NCI-H2107 treated with DMSO at 0.1 percent for 48 hours (cell line): ENCODE measurements at regions not wholly inside any gene's neighbourhood (a gene's known extent, or its start where the extent isn't known, plus 50 kb on each side); places are given as distances from the start of the nearest gene placed in this dataset.
"Not testable (repeated sequence)": the region's sequence is repeated elsewhere in the genome, so short reads cannot be mapped to it uniquely, and the experiment has no call there.

ENCODE experiments used
- DNase-seq: peaks from one replicate; lab custom pipeline; 2025; ENCODE audit not compliant: unreplicated experiment; lab: John Stamatoyannopoulos, UW

- no peak for DNase-seq
Measured at GRCh38 chr7:156389116-156389692, 251.4 kb upstream of the RNF32 start.

DNA sequence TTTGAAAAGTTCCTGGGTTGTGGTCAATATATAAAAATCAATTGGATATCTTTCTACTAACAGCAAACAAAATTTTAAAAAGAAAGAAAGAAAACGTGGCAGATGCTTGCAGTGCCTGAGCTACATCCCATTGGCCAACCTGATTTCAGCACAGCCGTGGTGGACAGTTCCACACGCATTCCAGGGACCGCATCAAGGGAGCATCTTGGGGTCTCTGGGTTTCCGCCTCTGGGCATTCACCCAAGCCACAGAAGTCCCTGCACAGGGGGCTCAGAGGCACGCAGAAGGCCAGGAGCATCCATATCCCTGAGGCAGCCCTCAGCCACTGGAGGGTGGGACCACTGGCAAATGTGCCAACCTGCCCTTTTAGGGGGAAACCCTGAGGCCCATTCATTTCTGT lies 254.5 kb upstream of the RNF32 start:
- DNase-seq = no peak

GRCh38 chr7:156384706-156385105 lies 255.9 kb upstream of the RNF32 start:
- DNase-seq = no peak

GRCh38 chr7:156383526-156383925 lies 257.0 kb upstream of the RNF32 start:
- no peak for DNase-seq

DNA sequence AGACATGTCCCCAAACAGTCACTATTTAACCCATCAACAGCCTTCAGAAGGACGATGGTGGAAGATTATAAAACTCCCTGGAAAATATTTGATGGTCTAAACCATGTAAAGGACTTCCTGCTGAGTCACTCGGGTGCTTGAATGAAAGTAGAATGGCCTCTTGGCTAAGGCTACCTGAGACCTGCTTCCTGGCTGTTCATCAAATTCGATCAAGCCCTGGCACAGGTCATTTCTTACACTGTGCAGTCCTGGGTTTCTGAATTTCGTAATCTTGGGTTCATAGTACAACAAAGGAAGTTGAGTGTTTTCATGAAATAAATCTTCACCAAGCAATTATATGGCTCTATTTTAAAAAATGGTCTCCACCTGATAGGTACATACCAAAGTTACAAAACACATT lies 260.3 kb upstream of the RNF32 start:
- DNase-seq = no peak

DNA sequence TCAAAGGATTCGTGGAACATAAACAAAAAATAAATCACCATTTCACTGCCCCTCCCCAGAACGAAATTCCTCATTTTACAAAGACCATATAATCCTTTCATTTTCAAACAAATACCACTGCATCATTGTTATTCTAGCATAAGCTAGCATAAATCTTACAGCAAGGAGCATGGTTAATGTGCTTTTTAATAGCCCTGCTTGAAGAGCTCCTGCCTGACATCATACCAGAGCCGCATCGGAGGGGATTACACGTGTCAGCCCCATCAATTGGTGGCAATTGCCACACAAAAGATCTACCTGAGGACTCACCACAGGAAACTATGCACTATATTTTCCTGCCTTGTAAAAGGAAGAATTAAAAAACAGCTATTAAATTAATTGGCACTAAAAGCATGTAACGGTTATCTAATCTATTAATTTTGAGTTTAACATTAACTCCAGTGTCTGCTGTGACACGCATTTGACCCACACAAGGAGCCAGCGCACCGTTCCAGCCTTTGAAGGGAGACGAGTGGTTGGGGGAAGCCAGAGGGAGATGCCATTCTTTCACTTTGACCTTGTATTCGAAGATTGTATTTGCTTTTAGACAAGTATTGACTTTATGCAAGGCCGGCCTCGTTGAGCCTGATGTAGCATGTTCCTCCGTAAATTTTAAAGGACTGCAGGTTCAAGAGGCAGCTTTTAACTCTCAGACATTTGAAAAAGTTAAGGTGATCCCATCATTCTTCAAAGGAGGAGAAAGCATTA lies 261.1 kb upstream of the RNF32 start:
- DNase-seq = no peak

DNA sequence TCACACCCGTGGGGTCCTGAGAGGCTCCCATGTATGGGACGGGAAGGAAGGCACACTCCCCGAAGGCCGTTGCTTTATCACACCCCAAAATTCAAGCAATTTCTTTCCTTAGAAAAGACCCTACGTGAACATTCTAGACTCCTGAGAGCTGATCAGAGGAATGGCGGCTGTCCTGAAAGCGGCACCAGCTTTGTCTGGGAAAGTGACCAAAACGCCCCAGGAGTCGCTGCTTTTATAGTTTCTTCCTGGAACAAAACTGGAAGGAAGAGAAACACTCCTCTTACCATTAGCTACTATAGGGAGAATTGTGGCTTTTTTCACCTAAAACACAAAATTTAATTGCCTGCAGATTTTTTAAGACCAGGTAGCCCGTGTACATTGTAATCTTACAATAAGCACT lies 261.8 kb upstream of the RNF32 start:
- DNase-seq = no peak

GRCh38 chr7:156376317-156376716 lies 264.3 kb upstream of the RNF32 start:
- no peak for DNase-seq

DNA sequence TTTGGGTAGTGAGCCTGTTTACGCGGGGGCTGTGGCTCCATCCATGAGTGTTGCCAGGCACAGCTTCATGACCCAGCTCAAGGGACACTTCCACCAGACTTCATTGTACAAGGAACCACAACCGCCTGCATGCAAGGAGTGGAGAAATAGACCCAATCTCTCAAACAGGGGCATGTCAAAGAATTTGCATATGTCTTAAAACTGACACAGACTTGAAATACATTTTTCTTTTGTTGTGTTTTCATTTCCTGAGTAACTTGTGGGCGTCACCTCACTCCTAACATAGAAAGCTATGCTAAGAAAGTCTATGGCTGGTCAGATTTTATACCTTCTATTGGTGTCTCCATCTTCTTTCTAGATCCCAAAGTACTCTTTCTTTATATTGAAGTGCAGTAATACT lies 266.2 kb upstream of the RNF32 start:
- no peak for DNase-seq

- DNase-seq = not testable (repeated sequence)
Measured at GRCh38 chr7:156369929-156370328, 270.6 kb upstream of the RNF32 start.

GRCh38 chr7:156368053-156368843 lies 272.3 kb upstream of the RNF32 start:
- no peak for DNase-seq

DNA sequence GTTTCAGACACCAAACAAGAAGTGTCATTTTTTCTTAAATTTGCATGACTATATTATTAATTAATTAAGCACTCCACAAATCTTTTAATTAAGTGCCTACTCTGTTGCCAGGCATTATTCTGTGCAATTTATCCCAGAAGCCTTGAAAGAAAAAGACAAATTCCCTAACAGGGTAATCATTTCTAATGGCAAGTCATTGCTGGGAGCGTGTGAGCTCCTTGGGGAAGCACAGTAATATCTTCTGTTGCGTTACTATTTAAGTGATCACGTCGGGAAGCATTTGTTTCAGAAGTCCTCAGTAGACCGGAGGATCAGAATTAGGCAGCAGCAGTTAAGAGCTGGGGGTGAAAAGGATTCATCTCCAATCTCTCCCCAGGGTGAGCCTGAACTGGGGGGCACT lies 276.8 kb upstream of the RNF32 start:
- no peak for DNase-seq

GRCh38 chr7:156360835-156361234 lies 279.7 kb upstream of the RNF32 start:
- no peak for DNase-seq

DNA sequence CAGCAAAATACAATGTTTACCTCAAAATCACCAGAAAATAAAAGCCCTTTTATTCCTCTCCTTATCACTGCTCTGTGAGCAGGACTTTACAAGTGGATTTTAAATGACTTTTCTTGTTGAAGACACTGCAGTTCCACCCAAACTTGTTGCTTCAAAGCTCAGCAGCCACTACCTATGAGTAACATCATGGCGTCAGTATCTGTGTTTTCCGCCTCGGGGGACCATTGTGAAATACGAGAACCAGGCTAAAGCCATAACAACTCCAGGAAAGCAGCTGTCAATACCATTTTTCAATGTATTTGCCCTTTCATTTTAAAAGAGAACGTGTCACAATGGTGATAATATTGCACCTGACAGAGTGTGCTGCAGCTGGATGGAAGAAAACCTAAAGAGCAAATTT lies 284.0 kb upstream of the RNF32 start:
- no peak for DNase-seq

GRCh38 chr7:156353352-156353751 lies 287.2 kb upstream of the RNF32 start:
- no peak for DNase-seq

DNA sequence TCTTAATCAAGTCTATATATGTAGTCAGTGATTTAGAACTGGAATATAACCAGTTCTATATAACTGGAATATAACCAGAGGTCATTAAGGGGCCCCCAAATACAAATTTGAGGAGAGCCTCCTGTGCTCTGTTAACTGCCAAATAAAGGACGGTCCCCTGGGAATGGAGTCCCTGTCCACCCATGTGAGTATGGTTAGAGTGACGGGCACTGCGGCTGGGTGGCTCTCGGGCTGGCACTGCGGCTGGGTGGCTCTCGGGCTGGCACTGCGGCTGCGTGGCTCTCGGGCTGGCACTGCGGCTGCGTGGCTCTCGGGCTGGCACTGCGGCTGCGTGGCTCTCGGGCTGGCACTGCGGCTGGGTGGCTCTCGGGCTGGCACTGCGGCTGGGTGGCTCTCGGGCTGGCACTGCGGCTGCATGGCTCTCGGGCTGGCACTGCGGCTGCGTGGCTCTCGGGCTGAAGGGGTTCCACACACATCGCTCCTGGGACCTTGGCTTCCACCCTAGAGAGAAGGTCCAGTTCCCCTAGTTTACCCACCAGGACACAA lies 292.8 kb upstream of the RNF32 start:
- not testable (repeated sequence) for DNase-seq

- no peak for DNase-seq
Measured at GRCh38 chr7:156347132-156347531, 293.4 kb upstream of the RNF32 start.

- no peak for DNase-seq
Measured at GRCh38 chr7:156344595-156344994, 296.0 kb upstream of the RNF32 start.

GRCh38 chr7:156334636-156335035 lies 305.9 kb upstream of the RNF32 start:
- DNase-seq = no peak

DNA sequence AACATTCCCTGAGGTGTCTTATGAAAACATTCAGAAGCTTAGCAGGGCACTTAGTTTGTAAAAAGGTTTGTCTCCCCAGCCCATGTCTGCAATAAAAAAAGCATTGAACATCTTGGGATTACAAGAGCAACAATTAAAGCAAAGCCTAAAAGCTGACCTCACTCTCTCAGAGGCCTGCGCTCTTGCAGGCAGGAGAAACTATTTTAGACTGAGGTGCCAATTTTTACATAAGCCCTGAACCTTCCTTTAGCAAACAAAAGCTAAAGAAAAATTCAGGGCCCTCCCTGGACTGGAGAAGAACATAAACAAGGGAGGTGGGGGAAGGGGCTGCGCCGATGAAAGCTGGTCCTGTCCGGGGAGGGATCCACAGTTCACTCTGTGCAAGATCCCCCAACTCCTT lies 312.7 kb upstream of the RNF32 start:
- DNase-seq = no peak

DNA sequence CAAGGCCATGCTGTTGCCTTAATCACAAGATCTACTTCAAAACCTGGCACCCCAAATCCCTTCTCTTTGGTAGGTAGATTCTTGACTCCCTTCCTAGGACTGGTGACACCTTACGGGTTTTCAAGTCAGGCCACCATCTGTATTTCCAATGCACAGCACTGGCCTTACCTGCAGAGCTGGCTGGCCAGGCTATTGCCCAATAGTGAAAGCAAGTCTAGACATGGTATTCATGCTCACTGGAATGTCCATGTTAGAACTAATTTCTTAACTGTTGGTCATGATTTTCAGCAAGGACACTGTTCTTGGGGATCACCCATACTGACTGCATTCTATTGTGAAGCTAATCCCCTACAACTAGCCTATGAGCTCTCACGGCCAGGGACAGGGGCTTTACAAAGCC lies 313.1 kb upstream of the RNF32 start:
- no peak for DNase-seq

DNA sequence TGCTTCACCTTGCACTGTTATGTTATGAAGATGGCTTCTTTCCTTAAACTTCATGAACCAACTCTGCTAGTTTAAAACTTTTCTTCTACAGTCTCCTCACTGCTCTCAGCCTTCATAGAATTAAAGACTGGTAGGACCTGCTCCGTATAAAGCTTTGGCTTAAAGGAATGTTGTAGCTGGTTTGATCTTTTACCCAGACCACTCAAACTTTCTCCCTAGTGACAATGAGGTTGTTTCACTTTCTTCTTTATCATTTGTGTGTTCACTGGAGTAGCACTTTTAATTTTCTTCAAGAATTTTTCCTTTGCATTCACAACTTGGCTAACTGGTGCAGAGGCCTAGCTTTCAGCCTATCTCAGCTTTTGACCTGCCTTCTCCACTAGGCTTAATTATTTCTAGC lies 316.4 kb upstream of the RNF32 start:
- DNase-seq = no peak
